Ascending aorta (tissue), 2 donors: ENCODE measurements at regions not wholly inside any gene's neighbourhood (a gene's known extent, or its start where the extent isn't known, plus 50 kb on each side); places are given as distances from the start of the nearest gene placed in this dataset.

Experiments
- DNase-seq, 2 donors: peaks; one replicate each; pipeline ENCODE4 v3.0.0-alpha.2; 2019; ENCODE audit warnings: low spot score in 2 of 2
- H3K27ac ChIP-seq, 2 donors: fragments of 200-600 bp; sonication (generic); one replicate each; pipeline ENCODE4 v1.5.1; 2016 to 2017; ENCODE audit warnings: mild to moderate bottlenecking in 1 of 2
- H3K27me3 ChIP-seq: fragments of 200-600 bp; sonication (generic); one replicate; pipeline ENCODE4 v1.5.1; 2017
- H3K36me3 ChIP-seq, 2 donors: fragments of 200-600 bp; sonication (generic); one replicate each; pipeline ENCODE4 v1.5.1; 2016
- H3K4me1 ChIP-seq, 2 donors: fragments of 200-600 bp; sonication (generic); one replicate each; pipeline ENCODE4 v1.5.1; 2016 to 2017; ENCODE audit warnings: mild to moderate bottlenecking in 1 of 2
- H3K4me3 ChIP-seq, 2 donors: fragments of 200-600 bp; sonication (generic); one replicate each; pipeline ENCODE4 v1.5.1; 2016 to 2017; ENCODE audit warnings: mild to moderate bottlenecking in 1 of 2
- H3K9me3 ChIP-seq, 2 donors: fragments of 200-600 bp; sonication (generic); one replicate each; pipeline ENCODE4 v1.5.1; 2016
- intact Hi-C: fragments of 100-400 bp; cut with DNase I; formaldehyde crosslinking; loops from one replicate; pipeline ENCODE4 v1.15.1; 2023
- TF ChIP-seq, protein P1 (sequence below), 3 experiments: fragments of 200-600 bp in 2 of 3; fragments of 450-650 bp in 1 of 3; sonication (generic) in 2 of 3; IDR thresholded peaks; one replicate each; pipeline ENCODE4 v1.5.1; 2016 to 2019; ENCODE audit warnings: antibody characterized with exemption in 3 of 3, mild to moderate bottlenecking in 1 of 3, moderate library complexity in 1 of 3

DNA sequence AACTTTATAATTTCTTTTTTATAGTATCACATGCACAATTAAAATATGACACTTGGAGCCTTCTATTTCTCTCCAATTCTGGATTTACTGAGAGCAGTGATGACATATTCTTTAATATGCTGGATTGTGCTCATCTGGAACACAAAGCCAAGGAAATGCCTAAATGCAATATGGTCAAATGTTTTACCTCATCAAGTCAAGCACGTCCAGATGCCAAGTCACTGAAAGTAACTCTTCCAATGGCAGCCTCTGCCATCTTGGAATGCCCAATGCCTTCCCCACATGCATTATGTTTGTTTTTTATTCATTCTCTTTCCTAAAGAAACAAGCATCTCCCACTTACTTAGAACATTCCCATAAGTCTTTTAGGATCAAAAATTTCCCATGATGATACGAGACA is 189.8 kb downstream of the TMX3 start:
- H3K4me1 ChIP-seq: no peaks in the 10 kb centered on the region
- no peak overlapping the region for H3K27ac ChIP-seq
- H3K9me3 ChIP-seq: no peaks in the 10 kb centered on the region
- DNase-seq: no peak
- intact Hi-C loops: no loop called here
- H3K27me3 ChIP-seq: no peaks in the 10 kb centered on the region
- no peaks in the 10 kb centered on the region for H3K36me3 ChIP-seq
- TF ChIP-seq, protein P1, sequence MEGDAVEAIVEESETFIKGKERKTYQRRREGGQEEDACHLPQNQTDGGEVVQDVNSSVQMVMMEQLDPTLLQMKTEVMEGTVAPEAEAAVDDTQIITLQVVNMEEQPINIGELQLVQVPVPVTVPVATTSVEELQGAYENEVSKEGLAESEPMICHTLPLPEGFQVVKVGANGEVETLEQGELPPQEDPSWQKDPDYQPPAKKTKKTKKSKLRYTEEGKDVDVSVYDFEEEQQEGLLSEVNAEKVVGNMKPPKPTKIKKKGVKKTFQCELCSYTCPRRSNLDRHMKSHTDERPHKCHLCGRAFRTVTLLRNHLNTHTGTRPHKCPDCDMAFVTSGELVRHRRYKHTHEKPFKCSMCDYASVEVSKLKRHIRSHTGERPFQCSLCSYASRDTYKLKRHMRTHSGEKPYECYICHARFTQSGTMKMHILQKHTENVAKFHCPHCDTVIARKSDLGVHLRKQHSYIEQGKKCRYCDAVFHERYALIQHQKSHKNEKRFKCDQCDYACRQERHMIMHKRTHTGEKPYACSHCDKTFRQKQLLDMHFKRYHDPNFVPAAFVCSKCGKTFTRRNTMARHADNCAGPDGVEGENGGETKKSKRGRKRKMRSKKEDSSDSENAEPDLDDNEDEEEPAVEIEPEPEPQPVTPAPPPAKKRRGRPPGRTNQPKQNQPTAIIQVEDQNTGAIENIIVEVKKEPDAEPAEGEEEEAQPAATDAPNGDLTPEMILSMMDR (IDR thresholded peaks at IDR 0.05): no peak
- no peak overlapping the region for H3K4me3 ChIP-seq

DNA sequence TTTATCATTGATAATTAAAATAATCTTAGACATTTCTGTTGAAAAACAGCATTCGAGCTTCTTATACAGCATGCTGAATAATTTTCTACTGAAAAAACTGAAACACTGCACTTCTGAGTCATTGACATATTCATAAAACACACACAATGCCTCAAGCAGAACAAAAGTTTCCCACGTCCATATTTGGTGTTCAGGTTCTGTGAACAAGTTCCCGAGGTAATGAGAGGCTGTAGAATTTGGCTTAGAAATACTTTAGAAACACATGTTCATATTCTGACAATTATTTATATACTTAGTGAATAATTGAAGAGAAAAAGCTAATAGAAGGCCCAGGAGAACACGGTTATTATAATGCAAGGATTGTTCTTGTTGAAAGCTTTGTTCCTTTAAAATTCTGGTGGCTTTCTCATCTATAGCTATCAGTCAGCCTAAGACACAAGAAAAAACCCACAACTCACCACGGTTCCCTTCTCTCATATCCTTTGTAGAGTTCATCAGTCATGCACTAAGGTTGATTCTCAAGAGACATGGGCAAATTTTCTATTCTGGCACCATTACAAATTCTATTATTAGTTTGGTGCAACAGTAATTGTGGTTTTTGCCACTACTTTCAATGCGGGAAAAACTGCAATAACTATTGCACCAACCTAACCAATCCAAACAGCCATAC is 194.4 kb downstream of the TMX3 start:
- DNase-seq: no peak
- intact Hi-C loops: no loop called here
- Histone ChIP-seq H3K27me3 (no peaks in the 10 kb centered on the region), H3K36me3 (no peaks in the 10 kb centered on the region), H3K9me3 (no peaks in the 10 kb centered on the region), H3K4me3 (no peak overlapping the region), H3K27ac (no peak overlapping the region), H3K4me1 (no peaks in the 10 kb centered on the region)
- TF ChIP-seq, protein P1 (IDR thresholded peaks at IDR 0.05): no peak

DNA sequence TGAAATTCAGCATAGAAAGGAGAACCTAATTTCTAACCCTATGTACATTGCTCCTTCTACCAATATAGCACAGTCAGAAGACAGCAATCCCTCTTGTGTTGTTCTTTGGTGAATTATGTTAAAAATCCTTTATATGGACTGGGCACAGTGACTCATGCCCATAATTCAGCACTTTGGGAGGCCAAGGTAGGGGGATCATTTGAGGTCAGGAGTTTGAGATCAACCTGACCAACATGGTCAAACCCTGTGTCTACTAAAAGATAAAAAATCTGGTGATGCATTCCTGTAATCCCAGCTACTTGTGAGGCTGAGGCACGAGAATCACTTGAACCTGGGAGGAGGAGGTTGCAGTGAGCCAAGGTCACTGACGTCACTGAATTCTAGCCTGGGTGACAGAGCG is 195.6 kb downstream of the TMX3 start:
- Histone ChIP-seq H3K36me3 (no peaks in the 10 kb centered on the region), H3K27me3 (no peaks in the 10 kb centered on the region), H3K9me3 (no peaks in the 10 kb centered on the region), H3K27ac (no peak overlapping the region), H3K4me1 (no peaks in the 10 kb centered on the region), H3K4me3 (no peak overlapping the region)
- TF ChIP-seq, protein P1 (IDR thresholded peaks at IDR 0.05): no peak
- no peak for DNase-seq
- intact Hi-C loops: no loop called here

DNA sequence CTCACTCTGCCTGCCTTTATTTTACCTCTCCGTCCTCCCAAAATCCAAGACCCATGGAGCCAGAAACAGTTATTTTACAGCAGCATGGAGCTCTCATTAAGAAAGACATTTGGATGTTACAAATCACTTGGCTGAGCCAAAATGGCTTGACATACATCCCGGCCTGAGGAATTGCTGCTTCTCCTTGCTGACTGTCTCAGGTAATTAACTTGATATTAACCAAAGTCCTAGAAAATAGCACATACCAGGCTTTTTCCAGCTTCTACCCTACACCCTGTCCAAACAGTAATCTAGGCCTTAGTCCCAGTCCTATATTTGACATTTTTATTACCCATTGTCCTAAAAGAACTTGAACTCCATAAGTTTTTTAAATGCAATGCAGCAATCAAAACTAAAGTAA is 205.0 kb downstream of the TMX3 start:
- DNase-seq: no peak
- TF ChIP-seq, protein P1 (IDR thresholded peaks at IDR 0.05): no peak
- Histone ChIP-seq H3K36me3 (no peaks in the 10 kb centered on the region), H3K9me3 (no peaks in the 10 kb centered on the region), H3K4me3 (no peak overlapping the region), H3K4me1 (no peaks in the 10 kb centered on the region), H3K27ac (no peak overlapping the region), H3K27me3 (no peaks in the 10 kb centered on the region)
- intact Hi-C loops: no loop called here

DNA sequence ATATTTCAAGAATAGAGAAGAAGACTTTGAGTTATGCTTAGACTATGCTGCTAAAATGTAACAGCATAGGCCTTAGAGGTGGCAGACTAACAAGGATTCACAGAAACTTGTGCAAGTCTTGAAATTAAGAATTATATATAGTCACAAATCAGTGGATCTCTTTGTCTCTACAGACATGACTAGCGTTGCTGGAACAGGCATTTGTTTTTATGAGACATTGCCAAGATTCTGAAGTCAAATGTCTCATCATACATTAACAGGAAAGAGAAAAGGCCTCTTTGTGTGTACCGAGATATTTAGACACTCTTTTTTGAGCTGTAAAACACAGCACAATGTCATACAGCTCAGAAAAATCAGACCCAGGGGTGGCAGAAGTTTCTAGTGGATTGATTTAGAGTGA is 207.1 kb downstream of the TMX3 start:
- H3K9me3 ChIP-seq: no peaks in the 10 kb centered on the region
- no peaks in the 10 kb centered on the region for H3K4me1 ChIP-seq
- no peak for DNase-seq
- no peak overlapping the region for H3K27ac ChIP-seq
- no peaks in the 10 kb centered on the region for H3K36me3 ChIP-seq
- TF ChIP-seq, protein P1 (IDR thresholded peaks at IDR 0.05): no peak
- no peaks in the 10 kb centered on the region for H3K27me3 ChIP-seq
- H3K4me3 ChIP-seq: no peak overlapping the region
- intact Hi-C loops: no loop called here

DNA sequence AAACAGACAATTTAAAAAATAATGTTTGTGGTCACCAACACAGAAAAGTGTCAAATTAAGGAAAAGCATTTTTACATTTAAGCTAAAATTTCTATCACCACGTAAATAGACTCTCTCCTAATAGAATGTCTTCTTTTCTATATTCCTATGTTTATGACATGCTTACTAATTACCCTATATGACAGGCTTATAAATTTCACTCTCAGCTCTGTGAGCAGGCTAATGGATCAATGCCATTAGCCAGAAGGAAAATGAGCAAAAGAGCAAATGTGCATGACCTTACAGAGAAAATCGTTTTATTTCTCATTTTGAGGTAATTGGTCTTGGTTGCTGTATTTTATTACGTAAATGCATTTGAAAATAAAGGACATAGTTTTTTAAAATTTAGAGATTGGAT is 209.7 kb downstream of the TMX3 start:
- H3K9me3 ChIP-seq: no peaks in the 10 kb centered on the region
- H3K27ac ChIP-seq: no peak overlapping the region
- DNase-seq: no peak
- H3K4me1 ChIP-seq: no peaks in the 10 kb centered on the region
- H3K36me3 ChIP-seq: no peaks in the 10 kb centered on the region
- H3K4me3 ChIP-seq: no peak overlapping the region
- H3K27me3 ChIP-seq: no peaks in the 10 kb centered on the region
- intact Hi-C loops: no loop called here
- TF ChIP-seq, protein P1 (IDR thresholded peaks at IDR 0.05): no peak
